ENCODE measurements at regions not wholly inside any gene's neighbourhood (a gene's known extent, or its start where the extent isn't known, plus 50 kb on each side); places are given as distances from the start of the nearest gene placed in this dataset.

DNA sequence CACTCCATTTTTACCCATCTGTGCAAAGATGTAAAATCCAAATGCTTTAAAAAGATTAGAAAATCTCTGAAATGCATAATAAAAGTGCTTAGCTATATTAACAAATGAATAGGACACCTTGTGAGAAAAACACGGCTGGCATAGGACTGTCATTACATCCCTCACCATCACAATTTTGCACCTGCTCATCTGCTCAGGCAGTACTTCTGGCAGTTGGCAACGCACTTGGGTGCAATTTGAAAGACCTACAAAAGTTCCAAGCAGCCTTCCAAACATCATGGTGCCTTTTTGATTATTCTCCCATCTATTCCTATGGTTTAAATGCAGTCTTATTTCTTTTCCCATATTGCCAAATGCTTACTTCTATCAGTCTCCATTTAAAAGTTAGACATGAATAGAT is 501.8 kb downstream of the ENC1 start:
- Histone ChIP-seq H4K91ac (replicated peaks; ENCODE audit: insufficient read length, low read length) (no peak overlapping the region), H2BK5ac (ENCODE audit: low read depth, low read length) (no peak overlapping the region), H2BK120ac (replicated peaks; ENCODE audit: low read depth, low read length) (no peak overlapping the region), H3K27me3 (replicated peaks in 1 of 4; ENCODE audit: control insufficient read depth in 3 of 4, extremely low read depth in 1 of 4, insufficient read depth in 3 of 4, low read length in 3 of 4) (no peaks in the 10 kb centered on the region), H3K4ac (replicated peaks; ENCODE audit: insufficient read length, low read depth, low read length) (no peak overlapping the region), H4K5ac (ENCODE audit: insufficient read length, low read depth, low read length) (no peak overlapping the region), H3K23me2 (ENCODE audit: low read depth, low read length) (no peaks in the 10 kb centered on the region), H3K4me1 (replicated peaks in 1 of 4; ENCODE audit: control insufficient read depth in 3 of 4, insufficient read depth in 4 of 4, low read length in 3 of 4) (no peaks in the 10 kb centered on the region), H3K9ac (replicated peaks in 1 of 4; ENCODE audit: extremely low read depth in 1 of 4, low read depth in 3 of 4, low read length in 3 of 4) (no peak overlapping the region), H2BK15ac (ENCODE audit: low read length) (no peak overlapping the region), H3K9me3 (ENCODE audit: insufficient read depth in 2 of 2, low read depth in 1 of 2, low read length in 1 of 2) (no peaks in the 10 kb centered on the region), H3K23ac (ENCODE audit: insufficient read length) (no peak overlapping the region), H2BK12ac (ENCODE audit: low read depth, low read length) (no peak overlapping the region), H3K79me1 (ENCODE audit: low read depth, low read length) (no peaks in the 10 kb centered on the region), H3K27ac (ENCODE audit: low read depth, low read length) (no peak overlapping the region), H2AK5ac (ENCODE audit: low read depth, low read length) (no peak overlapping the region), H3K56ac (replicated peaks; ENCODE audit: insufficient read length, low read depth, low read length) (no peak overlapping the region), H4K20me1 (replicated peaks in 1 of 2; ENCODE audit: control insufficient read depth in 1 of 2, insufficient read depth in 2 of 2, low read length in 2 of 2) (no peaks in the 10 kb centered on the region), H3K18ac (ENCODE audit: extremely low read depth, low read length) (no peak overlapping the region), H3K4me2 (ENCODE audit: insufficient read depth in 1 of 2, low read depth in 2 of 2, low read length in 2 of 2) (no peak overlapping the region), H2BK20ac (ENCODE audit: low read length) (no peak overlapping the region), H3K79me2 (ENCODE audit: control insufficient read depth in 1 of 2, insufficient read depth in 2 of 2, low read length in 2 of 2) (no peaks in the 10 kb centered on the region), H4K8ac (ENCODE audit: extremely low read depth, insufficient read depth, low read length) (no peak overlapping the region), H3K4me3 (ENCODE audit: extremely low read depth in 1 of 4, insufficient read depth in 2 of 4, low read depth in 3 of 4, low read length in 4 of 4) (no peak overlapping the region), H2AFZ (ENCODE audit: low read length) (no peak overlapping the region), H3K14ac (ENCODE audit: insufficient read length) (no peak overlapping the region), H3K36me3 (ENCODE audit: control insufficient read depth in 2 of 4, insufficient read depth in 4 of 4, low read length in 3 of 4) (no peaks in the 10 kb centered on the region)
- CTCF ChIA-PET (ENCODE audit: partially characterized antibody): interaction anchor here (1.0 to 1.6 kb wide), 2 partner anchors 14 to 154 kb away, joined by 4 to 5 read pairs; no protein-coding TSS in a partner anchor
- DNase-seq (ENCODE audit: low read depth in 1 of 2, low spot score in 2 of 2) (no peak), FAIRE-seq (no peak)
- TF ChIP-seq SAP30 (IDR thresholded peaks at IDR 0.05; ENCODE audit: insufficient read depth, insufficient replicate concordance, low read length): no peak
- no peak for TF ChIP-seq POLR2AphosphoS5 (IDR thresholded peaks at IDR 0.05; ENCODE audit: low read depth, low read length)
- TF ChIP-seq SIN3A (conservative IDR thresholded peaks at IDR 0.05 in 1 of 2, IDR thresholded peaks at IDR 0.05 in 1 of 2; ENCODE audit: low read depth in 1 of 2, low read length in 2 of 2): no peak
- TF ChIP-seq TEAD4 (IDR thresholded peaks at IDR 0.05; ENCODE audit: low read depth, low read length): no peak
- no peak for TF ChIP-seq CREB1 (IDR thresholded peaks at IDR 0.05)
- WGBS, 2 experiments (ENCODE audit: extremely low coverage in 1 of 2, insufficient coverage in 1 of 2, insufficient read length in 1 of 2, insufficient replicate concordance in 2 of 2, low coverage in 1 of 2, low lambda C conversion rate in 2 of 2, missing lambda C conversion rate in 1 of 2): 83% methylated on average over 2 of the region's 2 CpGs; no CpG with 5 or more reads in 1 of the 2 experiments
- POLR2A ChIA-PET (ENCODE audit: partially characterized antibody): no interaction called here
